ENCODE measurements at regions not wholly inside any gene's neighbourhood (a gene's known extent, or its start where the extent isn't known, plus 50 kb on each side); places are given as distances from the start of the nearest gene placed in this dataset.

DNA sequence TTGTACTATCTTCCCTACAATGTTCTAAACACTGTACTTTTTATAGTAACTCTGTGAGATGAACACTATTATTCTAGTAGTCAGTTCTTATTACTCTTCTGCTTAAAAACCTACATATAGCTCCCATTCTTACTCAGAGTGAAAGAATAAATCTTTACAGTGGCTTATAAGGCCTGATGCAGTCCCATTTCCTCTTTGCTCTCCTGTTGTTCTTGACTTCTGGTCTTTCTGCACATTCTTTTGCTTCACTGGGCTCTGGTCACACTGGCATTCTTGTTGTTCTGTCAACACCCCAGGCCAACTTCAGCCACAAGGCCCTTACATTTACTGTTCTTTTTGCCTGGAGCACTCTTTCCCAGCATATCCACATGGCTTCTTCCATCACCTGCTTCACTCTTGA lies 58.2 kb upstream of the TP63 start:
- no peak overlapping the region for H3K27ac ChIP-seq
- H3K9me3 ChIP-seq: no peaks in the 10 kb centered on the region
- H3K4me3 ChIP-seq: no peak overlapping the region
- H3K4me1 ChIP-seq: no peaks in the 10 kb centered on the region
- H3K36me3 ChIP-seq: no peaks in the 10 kb centered on the region
- no peak for TF ChIP-seq EP300 (IDR thresholded peaks at IDR 0.05)
- TF ChIP-seq POLR2AphosphoS5 (IDR thresholded peaks at IDR 0.05): no peak
- no peak for TF ChIP-seq CTCF (IDR thresholded peaks at IDR 0.05)
- TF ChIP-seq POLR2A (IDR thresholded peaks at IDR 0.05): no peak
- H3K27me3 ChIP-seq: no peaks in the 10 kb centered on the region
- ATAC-seq (ENCODE audit: low FRiP score in 2 of 2) (no peak), DNase-seq (no peak)

- TF ChIP-seq EP300 (IDR thresholded peaks at IDR 0.05): no peak
- no peak for TF ChIP-seq POLR2A (IDR thresholded peaks at IDR 0.05)
- TF ChIP-seq CTCF (IDR thresholded peaks at IDR 0.05): no peak
- no peak for TF ChIP-seq POLR2AphosphoS5 (IDR thresholded peaks at IDR 0.05)
- DNase-seq (no peak), ATAC-seq (ENCODE audit: low FRiP score in 2 of 2) (no peak)
- Histone ChIP-seq H3K27ac (no peak overlapping the region), H3K9me3 (no peaks in the 10 kb centered on the region), H3K4me3 (no peak overlapping the region), H3K4me1 (no peaks in the 10 kb centered on the region), H3K27me3 (no peaks in the 10 kb centered on the region), H3K36me3 (no peaks in the 10 kb centered on the region)
- 48 to 85% methylated on average over 1 of the region's 1 CpG for WGBS, 2 donors
These were observed 54.7 kb upstream of the TP63 start for GRCh38 chr3:189576486-189576885.

- Histone ChIP-seq H3K27me3 (no peaks in the 10 kb centered on the region), H3K4me3 (no peak overlapping the region), H3K4me1 (no peaks in the 10 kb centered on the region), H3K9me3 (no peaks in the 10 kb centered on the region), H3K27ac (no peak overlapping the region), H3K36me3 (no peaks in the 10 kb centered on the region)
- no peak for DNase-seq
- WGBS, 2 donors: 66 to 74% methylated on average over 5 of the region's 5 CpGs
- TF ChIP-seq EP300 (IDR thresholded peaks at IDR 0.05) (no peak), POLR2AphosphoS5 (IDR thresholded peaks at IDR 0.05) (no peak), POLR2A (IDR thresholded peaks at IDR 0.05) (no peak), CTCF (IDR thresholded peaks at IDR 0.05) (no peak)
- ATAC-seq (ENCODE audit: low FRiP score in 2 of 2): no peak
These were observed 53.9 kb upstream of the TP63 start for GRCh38 chr3:189577050-189577951.

GRCh38 chr3:189580190-189580589 lies 51.0 kb upstream of the TP63 start:
- H3K4me1 ChIP-seq: no peaks in the 10 kb centered on the region
- ATAC-seq (ENCODE audit: low FRiP score in 2 of 2): no peak
- WGBS, 2 donors: 87 to 88% methylated on average over 2 of the region's 2 CpGs
- no peaks in the 10 kb centered on the region for H3K9me3 ChIP-seq
- DNase-seq: no peak
- no peak for TF ChIP-seq POLR2A (IDR thresholded peaks at IDR 0.05)
- TF ChIP-seq EP300 (IDR thresholded peaks at IDR 0.05): no peak
- TF ChIP-seq POLR2AphosphoS5 (IDR thresholded peaks at IDR 0.05): no peak
- TF ChIP-seq CTCF (IDR thresholded peaks at IDR 0.05): no peak
- H3K27ac ChIP-seq: no peak overlapping the region
- H3K36me3 ChIP-seq: no peaks in the 10 kb centered on the region
- H3K4me3 ChIP-seq: no peak overlapping the region
- no peaks in the 10 kb centered on the region for H3K27me3 ChIP-seq
